HEK293 (cell line): ENCODE measurements at regions not wholly inside any gene's neighbourhood (a gene's known extent, or its start where the extent isn't known, plus 50 kb on each side); places are given as distances from the start of the nearest gene placed in this dataset.

ENCODE experiments used
- REST ChIP-seq: fragments of 450-650 bp; formaldehyde crosslinking; IDR thresholded peaks from 2 replicates; pipeline ENCODE4 v1.5.1; 2016; ENCODE audit warnings: missing biosample characterization, missing genetic modification characterization
- SETDB1 ChIP-seq: IDR thresholded peaks from one replicate; pipeline ENCODE4 v1.6.1; 2017; ENCODE audit warnings: mild to moderate bottlenecking, low read length, moderate library complexity, mixed read lengths; ENCODE audit not compliant: insufficient read length
- YY1 ChIP-seq: fragments of 450-650 bp; formaldehyde crosslinking; IDR thresholded peaks from 2 replicates; pipeline ENCODE4 v1.5.1; 2018; ENCODE audit warnings: missing biosample characterization, missing genetic modification characterization
- ZNF121 ChIP-seq: fragments of 450-650 bp; formaldehyde crosslinking; IDR thresholded peaks from 2 replicates; pipeline ENCODE4 v1.5.1; 2016; ENCODE audit warnings: missing biosample characterization, missing genetic modification characterization
- ZNF184 ChIP-seq: fragments of 450-650 bp; IDR thresholded peaks from 2 replicates; pipeline ENCODE4 v1.5.1; 2018; ENCODE audit warnings: missing biosample characterization, mild to moderate bottlenecking, missing genetic modification characterization
- ZNF24 ChIP-seq: fragments of 450-650 bp; formaldehyde crosslinking; IDR thresholded peaks from 2 replicates; pipeline ENCODE4 v1.5.1; 2016; ENCODE audit warnings: missing biosample characterization, missing genetic modification characterization
- ZNF654 ChIP-seq: fragments of 450-650 bp; formaldehyde crosslinking; IDR thresholded peaks from 2 replicates; pipeline ENCODE4 v1.5.1; 2016; ENCODE audit warnings: low read depth, missing biosample characterization, missing genetic modification characterization
- TF ChIP-seq, protein P1 (sequence below): fragments of 450-650 bp; formaldehyde crosslinking; IDR thresholded peaks from 2 replicates; pipeline ENCODE4 v1.5.1; 2016; ENCODE audit warnings: missing biosample characterization, missing genetic modification characterization
- TF ChIP-seq, protein P2 (sequence below): fragments of 450-650 bp; formaldehyde crosslinking; IDR thresholded peaks from 2 replicates; pipeline ENCODE4 v1.5.1; 2016; ENCODE audit warnings: missing biosample characterization, missing genetic modification characterization
- TF ChIP-seq, protein P3 (sequence below): fragments of 450-650 bp; formaldehyde crosslinking; IDR thresholded peaks from 2 replicates; pipeline ENCODE4 v1.5.1; 2016; ENCODE audit warnings: missing biosample characterization, missing genetic modification characterization

- TF ChIP-seq, protein P1, sequence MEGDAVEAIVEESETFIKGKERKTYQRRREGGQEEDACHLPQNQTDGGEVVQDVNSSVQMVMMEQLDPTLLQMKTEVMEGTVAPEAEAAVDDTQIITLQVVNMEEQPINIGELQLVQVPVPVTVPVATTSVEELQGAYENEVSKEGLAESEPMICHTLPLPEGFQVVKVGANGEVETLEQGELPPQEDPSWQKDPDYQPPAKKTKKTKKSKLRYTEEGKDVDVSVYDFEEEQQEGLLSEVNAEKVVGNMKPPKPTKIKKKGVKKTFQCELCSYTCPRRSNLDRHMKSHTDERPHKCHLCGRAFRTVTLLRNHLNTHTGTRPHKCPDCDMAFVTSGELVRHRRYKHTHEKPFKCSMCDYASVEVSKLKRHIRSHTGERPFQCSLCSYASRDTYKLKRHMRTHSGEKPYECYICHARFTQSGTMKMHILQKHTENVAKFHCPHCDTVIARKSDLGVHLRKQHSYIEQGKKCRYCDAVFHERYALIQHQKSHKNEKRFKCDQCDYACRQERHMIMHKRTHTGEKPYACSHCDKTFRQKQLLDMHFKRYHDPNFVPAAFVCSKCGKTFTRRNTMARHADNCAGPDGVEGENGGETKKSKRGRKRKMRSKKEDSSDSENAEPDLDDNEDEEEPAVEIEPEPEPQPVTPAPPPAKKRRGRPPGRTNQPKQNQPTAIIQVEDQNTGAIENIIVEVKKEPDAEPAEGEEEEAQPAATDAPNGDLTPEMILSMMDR (tag by site-specific recombination) = no peak
- TF ChIP-seq YY1 (tag by site-specific recombination) = no peak
- TF ChIP-seq SETDB1 = no peak
- TF ChIP-seq, protein P2, sequence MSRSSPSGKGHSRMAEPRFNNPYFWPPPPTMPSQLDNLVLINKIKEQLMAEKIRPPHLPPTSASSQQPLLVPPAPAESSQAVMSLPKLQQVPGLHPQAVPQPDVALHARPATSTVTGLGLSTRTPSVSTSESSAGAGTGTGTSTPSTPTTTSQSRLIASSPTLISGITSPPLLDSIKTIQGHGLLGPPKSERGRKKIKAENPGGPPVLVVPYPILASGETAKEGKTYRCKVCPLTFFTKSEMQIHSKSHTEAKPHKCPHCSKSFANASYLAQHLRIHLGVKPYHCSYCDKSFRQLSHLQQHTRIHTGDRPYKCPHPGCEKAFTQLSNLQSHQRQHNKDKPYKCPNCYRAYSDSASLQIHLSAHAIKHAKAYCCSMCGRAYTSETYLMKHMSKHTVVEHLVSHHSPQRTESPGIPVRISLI = no peak
- TF ChIP-seq ZNF184 (tag by site-specific recombination) = no peak
- no peak for TF ChIP-seq REST (tag by site-specific recombination)
- TF ChIP-seq, protein P3, sequence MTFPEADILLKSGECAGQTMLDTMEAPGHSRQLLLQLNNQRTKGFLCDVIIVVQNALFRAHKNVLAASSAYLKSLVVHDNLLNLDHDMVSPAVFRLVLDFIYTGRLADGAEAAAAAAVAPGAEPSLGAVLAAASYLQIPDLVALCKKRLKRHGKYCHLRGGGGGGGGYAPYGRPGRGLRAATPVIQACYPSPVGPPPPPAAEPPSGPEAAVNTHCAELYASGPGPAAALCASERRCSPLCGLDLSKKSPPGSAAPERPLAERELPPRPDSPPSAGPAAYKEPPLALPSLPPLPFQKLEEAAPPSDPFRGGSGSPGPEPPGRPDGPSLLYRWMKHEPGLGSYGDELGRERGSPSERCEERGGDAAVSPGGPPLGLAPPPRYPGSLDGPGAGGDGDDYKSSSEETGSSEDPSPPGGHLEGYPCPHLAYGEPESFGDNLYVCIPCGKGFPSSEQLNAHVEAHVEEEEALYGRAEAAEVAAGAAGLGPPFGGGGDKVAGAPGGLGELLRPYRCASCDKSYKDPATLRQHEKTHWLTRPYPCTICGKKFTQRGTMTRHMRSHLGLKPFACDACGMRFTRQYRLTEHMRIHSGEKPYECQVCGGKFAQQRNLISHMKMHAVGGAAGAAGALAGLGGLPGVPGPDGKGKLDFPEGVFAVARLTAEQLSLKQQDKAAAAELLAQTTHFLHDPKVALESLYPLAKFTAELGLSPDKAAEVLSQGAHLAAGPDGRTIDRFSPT (tag by site-specific recombination) = no peak
- no peak for TF ChIP-seq ZNF654 (tag by site-specific recombination)
- no peak for TF ChIP-seq ZNF24 (tag by site-specific recombination)
- no peak for TF ChIP-seq ZNF121
Observed at GRCh38 chr9:111198936-111199335, 131.1 kb downstream of the OR2K2 start.
